HG03280 (cell line): ENCODE measurements at regions not wholly inside any gene's neighbourhood (a gene's known extent, or its start where the extent isn't known, plus 50 kb on each side); places are given as distances from the start of the nearest gene placed in this dataset.

Experiments used
- ATAC-seq: cut with Tn5 transposase; IDR thresholded peaks from one replicate; pipeline ENCODE4 v1.9.1; 2021; ENCODE audit warnings: mild to moderate bottlenecking, moderate library complexity; ENCODE audit not compliant: unreplicated experiment

- no peak for ATAC-seq
Observed at GRCh38 chr17:77001487-77001886, 133.3 kb downstream of the MGAT5B start.

GRCh38 chr17:77002103-77003045 is 134.2 kb downstream of the MGAT5B start:
- ATAC-seq: no peak

GRCh38 chr17:77003699-77004098 is 135.5 kb downstream of the MGAT5B start:
- no peak for ATAC-seq

- no peak for ATAC-seq
Observed at GRCh38 chr17:77006971-77007649, 133.7 kb upstream of the SEC14L1 start.

- no peak for ATAC-seq
Observed at GRCh38 chr17:77009877-77010276, 130.9 kb upstream of the SEC14L1 start.

GRCh38 chr17:77010667-77011066 is 130.1 kb upstream of the SEC14L1 start:
- no peak for ATAC-seq

GRCh38 chr17:77011173-77012011 is 129.4 kb upstream of the SEC14L1 start:
- no peak for ATAC-seq

GRCh38 chr17:77018504-77018903 is 122.3 kb upstream of the SEC14L1 start:
- ATAC-seq: no peak

GRCh38 chr17:77019893-77020379 is 120.8 kb upstream of the SEC14L1 start:
- no peak for ATAC-seq

GRCh38 chr17:77020973-77021372 is 119.8 kb upstream of the SEC14L1 start:
- no peak for ATAC-seq

GRCh38 chr17:77022766-77023165 is 118.0 kb upstream of the SEC14L1 start:
- no peak for ATAC-seq

GRCh38 chr17:77025781-77026180 is 115.0 kb upstream of the SEC14L1 start:
- no peak for ATAC-seq

- ATAC-seq: no peak
Observed at GRCh38 chr17:77027271-77027889, 113.4 kb upstream of the SEC14L1 start.

GRCh38 chr17:77028900-77029299 is 111.9 kb upstream of the SEC14L1 start:
- no peak for ATAC-seq

GRCh38 chr17:77032929-77033328 is 107.8 kb upstream of the SEC14L1 start:
- ATAC-seq: no peak

- ATAC-seq: no peak
Observed at GRCh38 chr17:77033892-77034404, 106.8 kb upstream of the SEC14L1 start.

GRCh38 chr17:77034677-77035424 is 105.9 kb upstream of the SEC14L1 start:
- ATAC-seq: no peak

GRCh38 chr17:77035526-77035925 is 105.2 kb upstream of the SEC14L1 start:
- ATAC-seq: no peak

- ATAC-seq: no peak
Observed at GRCh38 chr17:77036136-77036840, 104.5 kb upstream of the SEC14L1 start.
